Activated gamma-delta T cell treated with anti-CD3 and anti-CD28 coated beads, Interleukin-2, amount 50 U/mL, for 16 hours (primary cell): ENCODE measurements at regions not wholly inside any gene's neighbourhood (a gene's known extent, or its start where the extent isn't known, plus 50 kb on each side); places are given as distances from the start of the nearest gene placed in this dataset.

Experiments used
- DNase-seq: peaks from one replicate; pipeline ENCODE4 v3.0.0-alpha.2; 2020; ENCODE audit warnings: low read depth

DNA sequence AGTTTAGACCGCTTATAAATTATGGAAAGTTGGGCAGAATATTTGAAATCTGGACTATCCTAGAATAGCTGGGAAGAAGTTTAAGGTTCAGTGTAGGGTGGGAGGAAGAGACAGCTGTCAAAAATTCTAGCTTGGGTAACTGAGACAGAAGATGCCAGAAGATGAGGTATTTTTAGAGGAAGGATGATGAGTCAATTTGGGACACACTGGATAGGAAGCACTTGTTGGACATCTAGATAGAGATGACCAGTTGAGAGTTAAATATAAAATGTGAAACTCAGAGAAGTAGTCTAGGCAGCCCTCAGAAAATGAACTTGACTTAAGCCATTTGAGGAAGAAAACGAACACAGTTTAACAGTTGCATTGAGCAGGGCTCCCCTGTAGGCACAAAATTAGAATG, 137.9 kb upstream of the MAP9 start:
- DNase-seq = no peak

DNA sequence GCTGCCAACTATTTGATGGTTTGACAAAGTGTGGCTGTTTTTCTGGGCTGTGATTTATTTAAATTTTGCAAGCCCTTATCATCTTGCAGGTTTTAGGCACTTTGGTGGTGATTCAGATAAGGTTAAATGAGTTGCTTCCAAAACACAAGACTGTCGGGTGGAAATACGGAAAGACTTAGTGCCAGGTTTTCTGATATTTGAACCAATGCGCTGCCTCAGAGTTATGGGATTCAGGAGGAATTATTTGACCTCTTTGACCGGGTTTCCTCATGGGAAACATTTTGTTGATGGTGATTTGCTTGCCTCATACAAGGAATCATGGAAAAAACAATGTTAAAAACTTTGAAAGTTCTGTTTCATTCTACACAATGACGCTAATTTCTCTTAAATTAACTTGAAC, 136.1 kb upstream of the MAP9 start:
- DNase-seq = no peak

DNA sequence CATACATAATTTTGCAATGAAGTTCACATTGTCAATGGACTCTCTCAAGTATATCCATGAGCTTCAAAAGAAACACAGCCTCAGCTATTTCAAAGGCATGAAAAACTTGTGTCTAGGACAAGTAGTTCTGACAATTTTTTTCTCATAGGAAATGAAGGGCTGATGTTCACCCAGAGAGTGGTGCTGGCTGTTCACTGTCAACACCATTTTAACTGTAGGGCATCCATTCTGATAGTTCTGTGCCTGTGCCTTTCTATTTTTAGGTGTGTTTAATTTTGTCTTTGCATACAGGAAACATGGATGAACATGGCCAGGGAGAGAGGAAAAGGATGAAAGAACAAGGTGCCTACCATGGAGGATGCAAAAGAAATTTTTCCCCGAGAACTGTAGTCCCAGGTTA, 135.3 kb upstream of the MAP9 start:
- DNase-seq = no peak

DNA sequence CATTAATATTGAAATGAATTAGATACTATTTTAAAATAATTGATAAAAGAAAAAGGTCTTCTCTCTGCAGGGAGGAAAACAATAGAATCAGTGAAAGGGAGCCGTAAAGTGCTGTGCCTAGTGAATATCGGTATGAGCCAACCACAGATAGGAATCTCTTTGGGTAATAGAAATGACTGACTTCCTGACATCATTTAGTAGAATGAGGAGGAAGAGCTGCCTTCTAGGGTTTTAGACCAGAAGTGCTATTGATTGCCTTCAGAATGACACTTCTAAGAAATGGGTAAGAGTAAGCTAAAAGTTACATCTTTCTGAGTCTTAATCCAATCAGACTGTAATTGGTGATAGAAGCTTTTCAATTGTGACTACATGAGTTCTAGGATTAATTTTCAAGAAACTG, 134.0 kb upstream of the MAP9 start:
- no peak for DNase-seq

DNA sequence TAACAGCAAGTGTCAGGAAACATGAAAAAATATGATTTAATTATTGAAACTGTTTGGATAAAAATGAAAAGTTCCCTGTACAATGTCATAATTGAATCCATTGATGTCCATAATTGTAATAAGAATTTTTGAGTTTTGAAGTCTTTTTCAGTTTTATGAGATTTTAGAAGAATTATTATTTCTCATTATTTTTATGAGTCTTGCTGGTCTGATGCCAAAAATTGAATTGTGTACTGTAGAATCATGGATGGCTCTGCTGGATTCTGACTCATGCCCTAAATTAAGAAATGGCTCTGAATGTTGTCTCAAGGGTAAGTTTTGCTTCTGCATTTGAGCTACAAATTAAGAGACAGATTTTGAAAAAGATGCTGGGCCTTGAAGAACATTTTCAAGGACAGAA, 132.8 kb upstream of the MAP9 start:
- no peak for DNase-seq

DNA sequence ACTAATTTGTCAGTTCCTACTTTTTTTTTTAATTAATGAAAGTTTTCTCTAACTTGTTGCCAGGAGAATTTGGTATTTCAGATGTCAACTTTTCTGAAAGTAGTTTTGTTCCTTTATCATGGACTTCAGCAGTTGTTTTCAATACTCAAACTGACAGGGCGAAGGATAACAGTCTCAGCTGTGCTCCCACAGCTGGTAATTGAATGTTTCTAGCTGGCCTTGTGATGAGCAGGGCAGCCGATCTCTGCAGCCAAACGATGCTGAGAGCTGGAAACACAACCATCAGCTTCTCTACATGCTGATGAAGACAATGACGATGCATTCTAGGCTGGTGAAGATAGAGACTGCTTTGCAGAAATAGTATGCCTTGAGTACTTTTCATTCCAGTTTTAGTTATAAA, 130.0 kb upstream of the MAP9 start:
- no peak for DNase-seq

DNA sequence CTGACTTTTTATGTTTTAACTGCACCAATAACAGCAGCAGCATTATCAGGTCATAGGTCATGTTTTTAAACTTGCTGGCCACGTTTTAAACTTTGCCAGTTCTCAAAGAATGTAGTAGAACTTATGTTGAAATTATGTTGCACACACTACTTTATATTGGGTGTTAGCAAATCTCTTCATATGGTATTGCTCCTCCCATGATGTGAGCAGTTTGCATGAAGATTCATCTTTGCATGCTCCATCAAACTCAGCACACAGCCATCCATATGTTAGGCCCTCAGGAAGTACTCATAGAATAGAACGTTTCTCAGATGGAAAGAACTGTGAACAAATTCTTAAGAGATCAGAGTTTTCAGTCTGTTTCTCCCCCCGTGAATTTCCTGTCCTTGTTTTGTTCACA, 128.6 kb upstream of the MAP9 start:
- DNase-seq = no peak

DNA sequence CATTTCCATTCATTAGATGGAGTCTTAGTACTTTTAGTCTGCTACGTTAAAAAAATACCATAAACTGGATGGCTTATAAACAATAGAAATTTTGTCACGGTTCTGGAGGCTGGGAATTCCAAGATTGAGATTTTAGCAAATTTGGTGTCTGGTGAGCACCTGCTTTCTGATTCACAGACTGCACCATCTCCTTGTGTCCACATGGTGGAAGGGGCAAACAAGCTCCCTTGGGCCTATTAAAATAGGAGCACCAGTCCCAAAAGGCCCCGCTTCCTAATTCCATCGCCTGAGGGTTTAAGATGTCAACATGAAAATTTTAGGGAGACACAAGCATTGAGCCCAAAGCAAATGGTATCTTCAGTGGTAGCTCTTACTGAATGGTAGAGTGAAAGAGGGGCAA, 120.5 kb upstream of the MAP9 start:
- no peak for DNase-seq

DNA sequence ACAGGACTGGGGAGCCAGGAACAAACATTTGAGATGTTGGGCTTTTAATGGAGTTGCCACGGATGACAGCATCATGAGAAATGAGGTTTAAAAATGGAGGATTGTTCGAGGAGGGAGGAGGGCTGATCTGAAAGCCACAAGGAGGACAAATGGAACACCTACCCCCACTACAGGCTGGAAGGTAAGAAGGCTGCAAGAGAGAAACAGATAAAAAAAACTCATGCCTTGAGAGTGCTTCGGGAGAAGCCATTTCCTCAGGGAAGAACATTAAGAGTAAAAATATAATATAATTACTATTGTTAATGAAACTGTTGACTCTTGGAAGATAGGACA, 119.5 kb upstream of the MAP9 start:
- DNase-seq = no peak

DNA sequence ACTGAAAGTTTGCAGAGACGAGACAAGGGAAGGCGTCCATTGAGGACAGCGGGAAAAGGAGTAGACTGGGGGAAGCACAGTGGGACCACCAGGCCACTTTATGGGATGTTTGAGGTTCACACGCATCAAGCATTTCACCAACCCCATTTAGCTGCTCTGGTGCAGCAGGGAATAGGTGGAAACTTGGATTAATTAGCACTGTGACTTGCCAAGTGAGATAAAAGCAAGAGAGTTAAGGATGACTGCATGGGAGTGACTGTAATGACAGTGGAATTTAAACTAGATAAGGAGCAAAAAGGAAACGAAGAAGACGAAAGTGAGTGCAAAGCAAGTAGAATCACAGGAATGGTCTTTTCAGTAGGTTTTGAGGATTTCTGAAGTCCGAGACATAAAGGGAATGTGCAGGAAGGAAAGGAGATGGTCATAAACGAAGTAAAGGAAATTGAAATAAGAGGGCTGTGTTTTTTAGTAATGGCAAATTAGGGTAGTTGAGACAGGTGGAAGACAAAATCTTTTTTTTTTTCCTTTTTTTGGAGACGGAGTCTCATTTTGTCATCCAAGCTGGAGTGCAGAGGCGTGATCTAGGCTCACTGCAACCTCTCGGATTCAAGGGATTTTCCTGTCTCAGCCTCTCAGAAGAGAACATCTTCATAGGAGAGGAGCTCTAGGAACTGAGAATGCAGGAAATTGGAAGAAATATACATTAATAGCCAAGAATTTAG, 119.0 kb upstream of the MAP9 start:
- DNase-seq = no peak

DNA sequence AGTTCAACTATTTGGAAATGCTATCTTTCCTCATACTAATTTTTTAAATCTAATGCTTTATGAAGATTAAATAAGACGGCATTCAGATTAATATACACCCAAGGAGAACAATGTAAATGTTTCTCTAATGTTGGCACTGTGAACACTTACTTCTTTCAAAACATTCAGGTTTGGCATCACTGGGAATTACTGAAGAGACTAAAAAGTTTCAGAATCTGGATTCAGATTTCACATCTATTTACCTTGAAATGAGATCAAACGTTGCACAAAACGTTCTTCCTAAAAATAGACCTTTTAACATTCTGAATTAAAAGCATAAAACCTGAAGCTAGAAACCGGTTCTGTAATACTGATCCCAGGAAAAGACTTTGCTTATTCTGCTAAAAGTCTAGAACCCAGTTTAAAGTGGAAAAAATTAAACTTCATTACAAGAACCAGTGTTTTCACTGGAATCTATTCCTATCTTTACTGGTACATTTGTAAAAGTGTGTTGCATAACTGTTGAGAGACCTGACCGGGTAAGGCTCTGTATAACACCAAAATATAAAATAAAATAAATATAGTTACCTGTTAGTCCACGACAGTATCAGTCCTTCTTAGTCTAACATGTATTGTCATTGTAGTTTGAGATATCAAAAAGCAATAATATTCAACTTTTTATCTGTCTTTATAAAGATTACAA, 117.4 kb upstream of the MAP9 start:
- DNase-seq = no peak

DNA sequence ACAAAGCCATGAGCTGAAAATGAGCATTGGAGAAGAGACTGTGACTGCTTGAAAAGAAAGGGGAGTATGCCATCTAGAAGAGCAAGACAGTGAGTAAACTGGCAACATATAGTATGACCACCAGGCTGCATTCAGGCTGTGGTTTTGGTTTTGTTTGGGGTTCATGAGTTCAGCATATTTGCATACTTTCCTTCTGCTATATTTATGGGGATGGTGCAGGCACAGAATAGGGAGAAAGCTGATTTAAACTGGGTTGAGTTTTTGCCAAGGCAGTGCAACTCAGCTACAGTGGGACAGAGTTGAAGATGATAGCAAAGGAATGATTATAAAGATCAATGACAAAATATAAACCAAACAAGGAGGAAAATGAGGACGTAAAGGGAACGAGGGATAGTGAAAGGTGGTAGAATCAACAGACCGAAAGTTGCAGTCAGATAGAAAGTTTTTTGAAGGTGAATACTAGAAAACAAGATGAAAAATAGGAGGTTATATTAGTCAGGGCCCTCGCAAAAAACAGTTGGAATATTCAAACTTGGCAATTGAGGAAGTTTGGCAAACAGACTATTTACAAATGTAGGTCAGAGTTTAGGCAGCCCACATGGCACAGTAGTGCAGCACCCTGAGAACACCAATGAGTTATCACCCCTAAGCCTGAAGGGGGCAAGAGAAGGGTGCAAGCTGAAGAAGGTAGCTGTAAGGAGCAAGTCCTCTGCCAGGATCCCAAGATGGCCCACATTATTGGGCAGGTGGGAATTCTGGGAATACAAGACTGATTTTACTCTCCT, 114.8 kb upstream of the MAP9 start:
- no peak for DNase-seq

DNA sequence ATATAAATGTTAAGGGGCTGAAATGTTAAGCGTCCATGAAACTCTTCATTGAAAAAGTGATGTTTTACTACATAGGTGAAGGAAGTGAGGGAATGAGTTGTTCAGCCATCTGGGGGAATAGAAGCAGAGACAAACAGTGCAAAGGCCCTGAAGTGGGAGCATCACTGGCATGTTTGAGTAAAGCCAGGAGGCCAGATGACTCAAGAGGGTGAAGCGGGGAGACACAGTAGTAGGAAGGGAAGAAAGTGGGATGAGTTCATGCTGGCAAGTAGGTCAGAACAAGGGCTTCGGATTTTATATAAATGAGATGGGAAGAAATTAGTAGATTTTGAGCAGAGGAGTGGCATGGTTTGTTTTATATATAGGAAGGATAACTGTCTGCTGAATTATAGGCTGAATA, 112.5 kb upstream of the MAP9 start:
- DNase-seq = no peak

DNA sequence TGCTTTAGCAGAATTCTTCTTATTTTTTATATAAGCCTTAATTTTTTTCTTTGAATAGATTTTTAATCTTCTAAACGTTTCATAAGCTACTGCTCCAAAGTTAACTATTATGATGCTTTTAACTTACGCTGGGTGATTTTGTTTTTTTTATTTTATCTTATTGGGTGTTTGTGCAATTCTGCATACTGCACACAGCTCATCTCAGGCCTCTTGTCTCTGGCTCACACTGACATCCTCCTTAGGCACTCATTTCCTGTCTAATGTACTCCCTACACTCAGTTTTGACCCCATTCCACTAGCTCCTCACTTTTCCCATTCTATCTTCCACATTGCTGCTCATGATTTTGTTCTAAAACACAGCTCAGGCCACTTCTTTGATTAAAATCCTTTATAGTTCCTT, 111.9 kb upstream of the MAP9 start:
- DNase-seq = no peak

DNA sequence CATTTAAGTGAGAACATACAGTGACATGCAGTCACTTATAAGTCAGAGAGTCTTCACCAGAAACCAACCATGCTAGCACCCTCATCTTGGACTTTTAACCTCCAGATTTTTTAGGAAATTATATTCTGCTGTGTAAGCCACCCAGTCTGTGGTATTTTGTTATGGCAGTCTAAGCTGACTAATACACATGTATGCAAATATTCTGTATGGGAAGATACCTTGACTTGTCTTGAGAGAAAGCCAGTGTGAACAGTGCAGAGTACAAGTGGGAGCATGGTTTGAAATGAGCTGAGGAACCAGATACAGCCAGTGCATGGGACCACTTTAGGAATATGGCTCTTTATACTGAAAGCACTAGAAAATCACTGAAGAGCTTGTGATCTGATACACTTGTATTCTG, 110.4 kb upstream of the MAP9 start:
- no peak for DNase-seq

DNA sequence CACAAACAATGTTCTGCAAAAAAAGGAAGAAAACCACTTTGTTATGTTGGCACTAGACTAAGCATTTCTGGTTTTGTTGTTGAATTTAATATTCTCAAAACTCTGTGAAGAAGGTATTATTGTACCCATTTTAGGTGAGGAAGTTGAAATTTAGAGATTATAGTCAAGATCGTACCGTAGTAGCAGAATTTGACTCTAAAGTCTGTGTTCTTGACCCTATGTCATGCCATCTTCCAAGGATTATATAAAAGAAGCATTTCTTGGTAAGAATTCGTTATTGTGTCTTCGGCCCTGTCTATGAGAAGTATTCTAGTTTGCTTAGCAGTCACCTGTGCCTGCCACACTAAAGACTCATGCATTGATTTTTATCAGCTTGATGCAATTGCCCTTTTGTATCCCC, 104.4 kb upstream of the MAP9 start:
- DNase-seq = no peak

DNA sequence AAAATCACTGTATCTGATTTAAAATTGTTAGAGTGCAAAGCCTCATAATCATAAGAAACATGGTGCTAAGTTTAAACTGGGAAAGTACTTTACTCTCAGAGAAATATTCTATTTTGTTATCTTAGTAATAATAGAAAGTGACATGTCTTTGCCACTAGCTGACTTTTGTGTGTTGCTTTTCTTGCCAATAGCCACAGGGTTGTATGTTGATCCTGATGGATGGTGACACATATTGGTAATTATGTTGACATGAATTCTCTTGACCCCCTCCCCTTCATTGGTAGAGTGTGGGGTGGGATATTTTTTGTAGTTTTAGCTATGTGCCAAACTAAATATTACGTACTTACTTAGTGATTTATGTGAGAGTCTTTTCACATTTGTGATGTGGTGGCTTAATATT, 103.1 kb upstream of the MAP9 start:
- no peak for DNase-seq

DNA sequence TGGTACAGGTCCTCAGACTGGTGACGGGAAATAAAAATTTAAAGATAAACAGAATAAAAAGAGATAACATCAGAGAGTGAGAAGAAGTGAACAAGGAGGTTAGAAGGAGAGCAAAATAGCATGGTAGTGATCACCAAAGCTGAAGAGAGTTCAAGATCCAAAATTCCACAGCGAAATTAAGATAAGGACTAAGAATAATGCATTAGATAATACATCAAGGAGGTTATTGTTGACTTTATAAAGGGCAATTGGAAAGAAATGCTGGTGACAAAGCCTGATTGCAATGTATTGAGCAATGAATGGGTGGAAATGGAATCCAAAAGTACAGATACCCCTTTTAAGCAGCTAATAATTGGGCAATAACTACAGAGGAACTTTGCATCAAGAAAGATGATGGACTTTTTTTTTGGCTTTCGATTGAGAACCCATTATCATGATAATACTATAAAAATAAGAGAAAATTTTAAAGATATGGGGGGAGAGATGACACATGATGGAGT, 101.6 kb upstream of the MAP9 start:
- DNase-seq = no peak

DNA sequence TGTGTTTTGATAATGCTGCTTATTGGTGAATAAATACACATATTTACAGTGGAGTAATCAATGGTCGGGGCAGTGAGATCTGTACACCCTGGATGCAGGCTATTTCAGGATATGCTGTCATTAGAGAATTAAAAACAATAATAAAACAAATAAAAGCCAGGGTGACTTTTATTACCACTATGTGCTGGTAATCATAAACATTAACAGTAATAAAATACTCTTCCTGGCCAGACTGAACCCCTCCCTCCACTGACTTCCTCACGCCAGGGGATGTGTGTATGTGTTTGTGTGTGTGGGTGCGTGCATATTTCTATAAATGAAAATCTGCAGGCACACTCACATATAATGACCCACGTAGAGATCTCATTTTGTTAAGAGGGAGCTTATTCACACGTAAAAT, 98.0 kb upstream of the MAP9 start:
- no peak for DNase-seq

DNA sequence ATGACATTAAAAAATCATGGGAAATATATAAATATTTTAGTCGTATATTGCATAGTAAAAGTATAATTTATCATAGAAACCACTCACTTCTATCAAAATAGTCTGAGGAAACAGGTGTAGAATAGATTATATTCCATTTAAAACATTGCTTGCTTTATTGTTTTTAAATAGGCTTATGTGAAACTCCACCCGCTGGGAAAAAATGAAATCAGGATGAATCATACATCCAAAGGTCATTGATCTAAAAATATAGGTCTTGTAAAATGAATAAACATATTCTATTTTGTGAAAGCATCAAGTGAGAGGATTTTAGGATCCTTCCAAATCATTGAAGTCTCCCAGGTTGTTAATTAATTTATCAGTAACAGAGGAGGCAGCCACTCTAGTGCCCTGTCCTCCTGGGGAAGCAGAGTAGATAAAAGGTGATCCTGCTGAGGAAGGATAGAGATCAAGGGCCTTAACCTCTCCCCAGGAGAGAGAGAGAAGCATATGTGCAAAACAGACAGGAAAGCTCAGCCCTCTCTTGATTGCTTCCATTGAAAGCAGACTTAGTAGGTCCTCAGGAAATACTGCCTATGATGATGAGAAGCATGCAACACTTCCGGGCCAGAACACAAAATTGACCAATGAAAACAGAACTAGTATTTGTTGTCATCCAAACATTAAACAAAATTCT, 96.8 kb upstream of the MAP9 start:
- no peak for DNase-seq

DNA sequence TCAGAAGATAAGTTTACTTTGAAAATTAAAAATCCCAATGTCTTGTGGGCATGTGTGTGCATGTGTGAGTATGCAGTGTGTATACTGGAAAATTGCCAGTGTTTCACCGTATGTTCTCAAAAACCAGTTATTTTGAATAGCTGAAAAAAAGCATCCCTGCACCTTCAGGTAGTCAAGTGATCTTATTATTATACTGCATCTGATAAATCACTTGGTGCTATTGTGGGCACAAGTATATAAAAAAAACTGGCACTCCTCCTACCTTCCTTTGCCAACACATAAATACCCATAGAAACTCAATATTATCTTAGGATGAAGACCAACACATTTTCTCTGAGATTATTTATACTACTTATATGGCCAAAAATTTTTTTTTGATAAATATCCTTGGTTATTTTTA, 91.5 kb upstream of the MAP9 start:
- no peak for DNase-seq

DNA sequence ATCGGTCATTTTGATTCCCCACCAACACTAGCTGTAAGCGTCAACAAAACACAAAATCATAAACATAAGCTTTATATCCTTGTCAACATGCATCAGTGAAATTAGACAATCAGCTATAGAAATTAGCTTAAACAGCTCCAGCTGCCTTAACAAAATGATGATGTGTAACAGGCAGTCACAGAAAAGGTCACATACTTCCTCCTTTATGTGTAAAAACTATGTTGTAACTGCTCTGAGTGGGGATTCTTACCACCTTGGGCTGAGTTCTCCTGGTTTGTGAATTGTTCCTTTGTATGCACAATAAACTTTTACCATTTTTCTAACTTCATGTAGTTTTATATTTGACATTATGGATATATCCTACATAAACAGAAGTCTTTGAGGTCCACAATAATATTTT, 73.9 kb upstream of the MAP9 start:
- no peak for DNase-seq

DNA sequence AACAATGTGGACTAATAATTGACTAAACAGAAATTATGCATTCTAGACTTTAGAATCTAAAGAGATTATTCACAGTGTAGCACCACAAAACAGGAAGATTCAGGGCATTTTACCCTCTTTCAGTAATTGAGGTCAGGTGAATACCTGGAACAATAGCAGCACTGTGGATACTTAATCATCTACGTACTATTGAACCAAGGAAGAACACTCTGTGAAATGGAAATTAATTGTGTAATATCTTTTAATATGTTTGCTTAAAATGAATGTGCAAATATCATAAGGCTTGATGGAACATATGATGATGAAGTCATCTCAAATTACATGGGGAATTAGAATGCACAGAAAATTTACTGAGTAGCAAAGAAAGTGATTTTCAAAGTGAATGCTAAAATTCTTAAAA, 68.5 kb upstream of the MAP9 start:
- DNase-seq = no peak
